HEK293 (cell line): ENCODE measurements at regions not wholly inside any gene's neighbourhood (a gene's known extent, or its start where the extent isn't known, plus 50 kb on each side); places are given as distances from the start of the nearest gene placed in this dataset.

ENCODE experiments used
- CTCF ChIA-PET: fragments of 350-600 bp; formaldehyde crosslinking; extraction: SDS; loops from one replicate; lab custom pipeline; 2021; ENCODE audit warnings: antibody characterized with exemption; lab: Yijun Ruan, JAX
- POLR2A ChIA-PET: fragments of 300-600 bp; formaldehyde crosslinking; extraction: SDS; loops from one replicate; lab custom pipeline; 2020; ENCODE audit warnings: antibody characterized with exemption, inconsistent platforms; lab: Yijun Ruan, JAX
- H3K27ac ChIP-seq: fragments of 200-500 bp; sonication (Bioruptor generic); 2 replicates; pipeline ENCODE4 v1.5.1; 2014; ENCODE audit warnings: low read depth, low read length, control low read depth, inconsistent platforms; ENCODE audit errors: extremely low read depth
- H3K36me3 ChIP-seq, 2 experiments: fragments of 200-500 bp in 1 of 2; sonication (Bioruptor generic) in 1 of 2; 1 replicate in 1 of 2; 2 replicates in 1 of 2; pipeline ENCODE4 v1.5.1; 2014 to 2017; ENCODE audit warnings: inconsistent platforms in 2 of 2, low read length in 2 of 2; ENCODE audit not compliant: control insufficient read depth in 2 of 2, insufficient read depth in 1 of 2
- H3K4me1 ChIP-seq: fragments of 200-500 bp; sonication (Bioruptor generic); 2 replicates; pipeline ENCODE4 v1.5.1; 2014; ENCODE audit warnings: mild to moderate bottlenecking, low read length, inconsistent platforms; ENCODE audit not compliant: control insufficient read depth, insufficient read depth
- H3K4me3 ChIP-seq: 2 replicates; pipeline ENCODE4 v1.5.1; 2011; ENCODE audit warnings: low read depth, mild to moderate bottlenecking, control low read depth, low read length, moderate library complexity
- H3K9me3 ChIP-seq: fragments of 200-500 bp; sonication (Bioruptor generic); 2 replicates; pipeline ENCODE4 v1.5.1; 2014; ENCODE audit warnings: low read depth, low read length, inconsistent platforms; ENCODE audit not compliant: control insufficient read depth, insufficient read depth
- FEZF1 ChIP-seq: fragments of 450-650 bp; formaldehyde crosslinking; IDR thresholded peaks from 2 replicates; pipeline ENCODE4 v1.5.1; 2016; ENCODE audit warnings: missing biosample characterization, missing genetic modification characterization
- MZF1 ChIP-seq: fragments of 450-650 bp; formaldehyde crosslinking; IDR thresholded peaks from 2 replicates; pipeline ENCODE4 v1.5.1; 2017; ENCODE audit warnings: missing biosample characterization, missing genetic modification characterization, borderline replicate concordance
- RBAK ChIP-seq: fragments of 450-650 bp; formaldehyde crosslinking; IDR thresholded peaks from 2 replicates; pipeline ENCODE4 v1.5.1; 2016; ENCODE audit warnings: missing biosample characterization, missing genetic modification characterization
- TRIM28 ChIP-seq: IDR thresholded peaks from 2 replicates; pipeline ENCODE4 v1.6.1; 2011; ENCODE audit warnings: low read length, control low read depth, borderline replicate concordance
- YY1 ChIP-seq: fragments of 450-650 bp; formaldehyde crosslinking; IDR thresholded peaks from 2 replicates; pipeline ENCODE4 v1.5.1; 2018; ENCODE audit warnings: missing biosample characterization, missing genetic modification characterization
- ZBTB20 ChIP-seq: fragments of 450-650 bp; formaldehyde crosslinking; IDR thresholded peaks from 2 replicates; pipeline ENCODE4 v1.5.1; 2016; ENCODE audit warnings: missing biosample characterization, missing genetic modification characterization
- ZBTB48 ChIP-seq: fragments of 450-650 bp; formaldehyde crosslinking; IDR thresholded peaks from 2 replicates; pipeline ENCODE4 v1.5.1; 2016; ENCODE audit warnings: missing biosample characterization, missing genetic modification characterization
- ZNF133 ChIP-seq: fragments of 450-650 bp; formaldehyde crosslinking; IDR thresholded peaks from 2 replicates; pipeline ENCODE4 v1.5.1; 2016; ENCODE audit warnings: missing biosample characterization, missing genetic modification characterization
- ZNF16 ChIP-seq: fragments of 450-650 bp; formaldehyde crosslinking; IDR thresholded peaks from 2 replicates; pipeline ENCODE4 v1.5.1; 2016; ENCODE audit warnings: low read depth, missing biosample characterization, missing genetic modification characterization
- ZNF24 ChIP-seq: fragments of 450-650 bp; formaldehyde crosslinking; IDR thresholded peaks from 2 replicates; pipeline ENCODE4 v1.5.1; 2016; ENCODE audit warnings: missing biosample characterization, missing genetic modification characterization
- ZNF366 ChIP-seq: fragments of 450-650 bp; formaldehyde crosslinking; conservative IDR thresholded peaks from 2 replicates; pipeline ENCODE4 v1.5.1; 2016; ENCODE audit warnings: missing biosample characterization, missing genetic modification characterization
- ZNF37A ChIP-seq: fragments of 450-650 bp; IDR thresholded peaks from 2 replicates; pipeline ENCODE4 v1.5.1; 2018; ENCODE audit warnings: missing biosample characterization, missing genetic modification characterization
- ZNF426 ChIP-seq: fragments of 450-650 bp; formaldehyde crosslinking; IDR thresholded peaks from 2 replicates; pipeline ENCODE4 v1.5.1; 2017; ENCODE audit warnings: missing biosample characterization, missing genetic modification characterization, mild to moderate bottlenecking, inconsistent platforms, moderate library complexity
- ZNF433 ChIP-seq: fragments of 450-650 bp; formaldehyde crosslinking; IDR thresholded peaks from 2 replicates; pipeline ENCODE4 v1.5.1; 2016; ENCODE audit warnings: missing biosample characterization, missing genetic modification characterization, low read depth
- ZNF560 ChIP-seq: fragments of 450-650 bp; formaldehyde crosslinking; IDR thresholded peaks from 2 replicates; pipeline ENCODE4 v1.5.1; 2017; ENCODE audit warnings: missing biosample characterization, missing genetic modification characterization, borderline replicate concordance
- ZNF624 ChIP-seq: fragments of 450-650 bp; formaldehyde crosslinking; IDR thresholded peaks from 2 replicates; pipeline ENCODE4 v1.5.1; 2017; ENCODE audit warnings: missing biosample characterization, missing genetic modification characterization
- ZNF658 ChIP-seq: fragments of 450-650 bp; formaldehyde crosslinking; IDR thresholded peaks from 2 replicates; pipeline ENCODE4; 2016; ENCODE audit warnings: missing biosample characterization, missing genetic modification characterization
- ZNF777 ChIP-seq: fragments of 450-650 bp; formaldehyde crosslinking; IDR thresholded peaks from 2 replicates; pipeline ENCODE4 v1.5.1; 2017; ENCODE audit warnings: missing biosample characterization, missing genetic modification characterization, borderline replicate concordance
- ZSCAN23 ChIP-seq: fragments of 450-650 bp; formaldehyde crosslinking; IDR thresholded peaks from 2 replicates; pipeline ENCODE4 v1.5.1; 2016; ENCODE audit warnings: missing biosample characterization, missing genetic modification characterization
- ZSCAN5A ChIP-seq: fragments of 450-650 bp; formaldehyde crosslinking; IDR thresholded peaks from 2 replicates; pipeline ENCODE4 v1.5.1; 2016; ENCODE audit warnings: missing biosample characterization, missing genetic modification characterization
- TF ChIP-seq, protein P1 (sequence below): fragments of 450-650 bp; formaldehyde crosslinking; IDR thresholded peaks from 2 replicates; pipeline ENCODE4 v1.5.1; 2016; ENCODE audit warnings: missing biosample characterization, missing genetic modification characterization

DNA sequence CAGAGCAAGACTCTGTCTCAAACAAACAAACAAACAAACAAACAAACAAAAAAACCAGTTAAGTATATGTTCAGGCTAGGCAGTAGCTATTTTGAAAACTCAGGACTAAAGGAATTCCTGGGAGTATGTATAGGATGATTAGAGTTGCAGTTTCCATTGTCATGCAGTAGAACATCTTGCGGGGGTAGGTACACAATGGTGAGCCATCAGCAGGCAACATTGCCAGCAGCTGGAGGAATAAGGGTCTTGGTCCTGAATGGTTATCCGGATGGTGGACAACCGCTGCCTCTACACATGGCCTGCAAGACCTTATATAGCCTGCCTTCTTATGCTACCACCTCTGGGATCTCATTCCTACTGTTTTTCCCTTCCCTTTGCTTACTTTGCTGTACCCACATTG, 297.5 kb downstream of the SOX4 start:
- H3K9me3 ChIP-seq, result no peaks in the 10 kb centered on the region
- ChIA-PET POLR2A (no interaction called here), CTCF (no interaction called here)
- no peaks in the 10 kb centered on the region for H3K36me3 ChIP-seq
- TF ChIP-seq RBAK (tag by site-specific recombination), result no peak
- no peak for TF ChIP-seq ZSCAN23 (tag by site-specific recombination)
- TF ChIP-seq ZSCAN5A (tag by site-specific recombination), result no peak
- TF ChIP-seq ZNF560 (tag by site-specific recombination), result no peak
- no peak for TF ChIP-seq ZNF658 (tag by site-specific recombination)
- no peak overlapping the region for H3K27ac ChIP-seq
- no peaks in the 10 kb centered on the region for H3K4me1 ChIP-seq
- H3K4me3 ChIP-seq, result no peak overlapping the region

DNA sequence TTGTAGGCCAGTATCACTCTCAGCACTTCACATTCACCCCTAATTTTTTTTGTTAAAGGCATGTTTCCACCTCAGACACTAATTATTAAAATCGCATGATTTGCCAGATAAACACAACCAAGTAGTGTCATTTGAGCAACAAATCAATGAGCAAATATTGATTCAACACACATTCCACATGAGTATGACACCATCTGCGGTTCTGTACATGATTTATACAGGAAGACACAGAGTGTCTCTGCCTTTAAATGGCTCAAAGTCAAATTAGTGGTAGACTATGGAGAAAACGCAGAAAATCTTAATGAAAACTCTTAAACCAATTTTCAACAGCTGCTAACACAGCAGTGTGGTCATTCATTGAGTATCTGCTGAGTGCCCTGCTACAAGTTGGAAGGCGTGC, 300.2 kb downstream of the SOX4 start:
- POLR2A ChIA-PET, result no interaction called here

GRCh38 chr6:21895555-21895954, 302.0 kb downstream of the SOX4 start:
- H3K4me3 ChIP-seq, result no peak overlapping the region
- POLR2A ChIA-PET, result no interaction called here
- no peak for TF ChIP-seq ZNF366 (tag by site-specific recombination)
- TF ChIP-seq ZNF426, result no peak
- H3K4me1 ChIP-seq, result no peaks in the 10 kb centered on the region
- no peaks in the 10 kb centered on the region for H3K36me3 ChIP-seq
- CTCF ChIA-PET, result interaction anchor here (0.6 kb wide), 1 partner anchor 363 kb away, joined by 3 read pairs; no protein-coding TSS in a partner anchor
- H3K27ac ChIP-seq, result no peak overlapping the region
- no peaks in the 10 kb centered on the region for H3K9me3 ChIP-seq

More for the DNA sequence above, 300.2 kb downstream of the SOX4 start:
- CTCF ChIA-PET, result no interaction called here
- no peak overlapping the region for H3K4me3 ChIP-seq
- TF ChIP-seq ZNF24 (tag by site-specific recombination) (no peak), ZNF624 (tag by site-specific recombination) (no peak), ZNF133 (tag by site-specific recombination) (no peak), MZF1 (tag by site-specific recombination) (no peak), TRIM28 (no peak), ZNF16 (tag by site-specific recombination) (no peak), ZBTB20 (tag by site-specific recombination) (no peak), ZBTB48 (no peak), ZNF433 (no peak), ZNF777 (tag by site-specific recombination) (no peak), ZSCAN5A (tag by site-specific recombination) (no peak), FEZF1 (tag by site-specific recombination) (no peak), YY1 (tag by site-specific recombination) (no peak), ZNF37A (tag by site-specific recombination) (no peak)
- TF ChIP-seq, protein P1, sequence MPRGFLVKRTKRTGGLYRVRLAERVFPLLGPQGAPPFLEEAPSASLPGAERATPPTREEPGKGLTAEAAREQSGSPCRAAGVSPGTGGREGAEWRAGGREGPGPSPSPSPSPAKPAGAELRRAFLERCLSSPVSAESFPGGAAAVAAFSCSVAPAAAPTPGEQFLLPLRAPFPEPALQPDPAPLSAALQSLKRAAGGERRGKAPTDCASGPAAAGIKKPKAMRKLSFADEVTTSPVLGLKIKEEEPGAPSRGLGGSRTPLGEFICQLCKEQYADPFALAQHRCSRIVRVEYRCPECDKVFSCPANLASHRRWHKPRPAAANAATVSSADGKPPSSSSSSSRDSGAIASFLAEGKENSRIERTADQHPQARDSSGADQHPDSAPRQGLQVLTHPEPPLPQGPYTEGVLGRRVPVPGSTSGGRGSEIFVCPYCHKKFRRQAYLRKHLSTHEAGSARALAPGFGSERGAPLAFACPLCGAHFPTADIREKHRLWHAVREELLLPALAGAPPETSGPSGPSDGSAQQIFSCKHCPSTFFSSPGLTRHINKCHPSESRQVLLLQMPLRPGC (tag by site-specific recombination), result no peak
- TF ChIP-seq, all 188 proteins: peak for 0
- no peaks in the 10 kb centered on the region for H3K4me1 ChIP-seq
- no peaks in the 10 kb centered on the region for H3K36me3 ChIP-seq
- no peak overlapping the region for H3K27ac ChIP-seq
- no peaks in the 10 kb centered on the region for H3K9me3 ChIP-seq
